ENCODE measurements at regions not wholly inside any gene's neighbourhood (a gene's known extent, or its start where the extent isn't known, plus 50 kb on each side); places are given as distances from the start of the nearest gene placed in this dataset.

DNA sequence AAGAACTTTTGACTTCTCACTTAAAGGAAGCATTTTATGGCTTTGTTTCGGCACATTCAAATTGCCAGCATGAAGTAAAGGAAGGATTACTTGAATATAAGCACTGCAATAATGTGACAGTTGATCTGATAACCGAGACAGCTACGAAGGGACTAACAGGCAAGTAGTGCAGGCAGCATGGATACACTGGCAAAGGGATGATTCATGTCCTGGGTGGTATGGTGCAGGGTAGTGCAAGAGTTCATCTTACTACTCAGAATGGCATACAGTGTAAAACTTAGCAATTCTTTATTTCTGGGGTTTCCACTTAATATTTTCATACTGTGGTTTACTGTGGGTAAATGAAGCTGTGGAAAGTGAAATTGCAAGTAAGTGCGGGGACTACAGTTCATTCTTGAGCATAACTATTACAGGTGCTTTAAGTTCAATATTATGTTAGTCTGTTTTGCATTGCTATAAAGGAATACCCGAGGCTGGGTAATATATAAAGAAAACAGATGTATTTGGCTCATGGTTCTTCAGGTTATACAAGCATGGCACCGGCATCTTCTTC, 611.8 kb downstream of the SPOCK3 start:
- TF ChIP-seq, protein P1, sequence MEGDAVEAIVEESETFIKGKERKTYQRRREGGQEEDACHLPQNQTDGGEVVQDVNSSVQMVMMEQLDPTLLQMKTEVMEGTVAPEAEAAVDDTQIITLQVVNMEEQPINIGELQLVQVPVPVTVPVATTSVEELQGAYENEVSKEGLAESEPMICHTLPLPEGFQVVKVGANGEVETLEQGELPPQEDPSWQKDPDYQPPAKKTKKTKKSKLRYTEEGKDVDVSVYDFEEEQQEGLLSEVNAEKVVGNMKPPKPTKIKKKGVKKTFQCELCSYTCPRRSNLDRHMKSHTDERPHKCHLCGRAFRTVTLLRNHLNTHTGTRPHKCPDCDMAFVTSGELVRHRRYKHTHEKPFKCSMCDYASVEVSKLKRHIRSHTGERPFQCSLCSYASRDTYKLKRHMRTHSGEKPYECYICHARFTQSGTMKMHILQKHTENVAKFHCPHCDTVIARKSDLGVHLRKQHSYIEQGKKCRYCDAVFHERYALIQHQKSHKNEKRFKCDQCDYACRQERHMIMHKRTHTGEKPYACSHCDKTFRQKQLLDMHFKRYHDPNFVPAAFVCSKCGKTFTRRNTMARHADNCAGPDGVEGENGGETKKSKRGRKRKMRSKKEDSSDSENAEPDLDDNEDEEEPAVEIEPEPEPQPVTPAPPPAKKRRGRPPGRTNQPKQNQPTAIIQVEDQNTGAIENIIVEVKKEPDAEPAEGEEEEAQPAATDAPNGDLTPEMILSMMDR (IDR thresholded peaks at IDR 0.05), result no peak
- DNase-seq (no peak), ATAC-seq (no peak)
- intact Hi-C loops (cut with DNase I), result no loop called here
- H3K27ac ChIP-seq, result no peak overlapping the region
- no peak overlapping the region for H3K4me3 ChIP-seq
- no peaks in the 10 kb centered on the region for H3K4me1 ChIP-seq
- H3K36me3 ChIP-seq, result no peaks in the 10 kb centered on the region
- no peaks in the 10 kb centered on the region for H3K9me3 ChIP-seq
- H3K27me3 ChIP-seq (ENCODE audit: low read depth), result no peaks in the 10 kb centered on the region

DNA sequence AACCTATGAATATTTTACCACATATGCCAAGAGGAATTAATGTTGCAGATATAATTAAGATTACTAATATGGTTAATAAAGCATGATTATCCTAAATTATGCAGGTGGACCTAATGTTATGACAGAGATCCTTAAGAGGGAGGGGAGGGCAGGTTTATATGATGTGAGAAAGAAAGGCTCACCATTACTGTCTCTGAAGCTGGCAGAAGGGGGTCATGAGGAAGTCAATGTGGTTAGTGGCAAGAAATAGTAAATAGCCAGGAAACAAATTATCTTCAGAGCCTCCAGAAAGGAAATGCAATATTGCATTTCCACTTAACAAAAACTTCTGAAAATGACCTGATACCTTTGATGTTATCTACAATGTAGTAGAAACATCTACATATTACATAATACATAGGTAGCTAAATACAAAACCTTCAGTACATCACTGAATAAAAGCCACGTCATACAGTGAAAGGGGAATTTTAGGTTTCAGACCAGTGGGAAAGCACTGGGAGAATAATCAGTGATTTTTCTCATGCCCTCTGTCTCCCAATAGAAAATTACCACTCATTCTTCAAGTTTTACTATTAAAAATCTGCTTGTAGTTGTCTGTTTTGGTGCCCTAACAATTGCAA, 609.2 kb downstream of the SPOCK3 start:
- DNase-seq (no peak), ATAC-seq (no peak)
- Histone ChIP-seq H3K9me3 (no peaks in the 10 kb centered on the region), H3K36me3 (no peaks in the 10 kb centered on the region), H3K4me1 (no peaks in the 10 kb centered on the region), H3K27ac (no peak overlapping the region), H3K4me3 (no peak overlapping the region), H3K27me3 (ENCODE audit: low read depth) (no peaks in the 10 kb centered on the region)
- intact Hi-C loops (cut with DNase I), result no loop called here
- TF ChIP-seq, protein P1 (IDR thresholded peaks at IDR 0.05), result no peak

- Histone ChIP-seq H3K4me3 (no peak overlapping the region), H3K27me3 (ENCODE audit: low read depth) (no peaks in the 10 kb centered on the region), H3K27ac (no peak overlapping the region), H3K9me3 (no peaks in the 10 kb centered on the region), H3K36me3 (no peaks in the 10 kb centered on the region), H3K4me1 (no peaks in the 10 kb centered on the region)
- ATAC-seq (no peak), DNase-seq (no peak)
- TF ChIP-seq, protein P1 (IDR thresholded peaks at IDR 0.05), result no peak
- intact Hi-C loops (cut with DNase I), result no loop called here
Measured at GRCh38 chr4:166628454-166628853, 605.8 kb downstream of the SPOCK3 start.

- no peak overlapping the region for H3K27ac ChIP-seq
- no peak for ATAC-seq
Measured at GRCh38 chr4:166635367-166635766, 598.9 kb downstream of the SPOCK3 start.

DNA sequence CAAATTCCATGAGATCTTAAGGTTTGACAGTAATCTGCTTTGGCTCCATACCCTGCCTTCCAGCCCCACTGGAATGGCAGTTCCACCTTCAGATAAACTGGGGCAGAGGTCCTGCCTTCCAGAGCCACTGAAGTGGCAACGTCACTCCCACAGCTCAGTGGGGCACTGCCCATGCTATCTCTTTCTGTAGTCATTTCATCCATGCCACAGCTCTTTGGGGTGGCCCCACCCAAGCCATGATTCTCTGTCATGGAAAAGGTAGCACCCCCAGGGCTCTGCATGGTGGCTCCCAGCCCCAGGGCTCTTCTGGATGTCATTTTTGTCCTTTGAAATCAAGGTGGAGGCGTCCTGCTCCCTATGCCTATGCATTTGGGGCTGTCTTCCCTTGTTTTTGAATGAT, 596.5 kb downstream of the SPOCK3 start:
- no peak for DNase-seq
- Histone ChIP-seq H3K27ac (no peak overlapping the region), H3K4me3 (no peak overlapping the region), H3K9me3 (no peaks in the 10 kb centered on the region), H3K27me3 (ENCODE audit: low read depth) (no peaks in the 10 kb centered on the region), H3K4me1 (no peaks in the 10 kb centered on the region), H3K36me3 (no peaks in the 10 kb centered on the region)
- intact Hi-C loops (cut with DNase I), result no loop called here
- TF ChIP-seq, protein P1 (IDR thresholded peaks at IDR 0.05), result no peak
- ATAC-seq, result no peak

More at GRCh38 chr4:166635367-166635766, 598.9 kb downstream of the SPOCK3 start:
- Histone ChIP-seq H3K4me3 (no peak overlapping the region), H3K4me1 (no peaks in the 10 kb centered on the region), H3K9me3 (no peaks in the 10 kb centered on the region), H3K36me3 (no peaks in the 10 kb centered on the region), H3K27me3 (ENCODE audit: low read depth) (no peaks in the 10 kb centered on the region)
- intact Hi-C loops (cut with DNase I), result no loop called here
- TF ChIP-seq, protein P1 (IDR thresholded peaks at IDR 0.05), result no peak
- no peak for DNase-seq
